Keratinocyte (primary cell): ENCODE measurements at regions not wholly inside any gene's neighbourhood (a gene's known extent, or its start where the extent isn't known, plus 50 kb on each side); places are given as distances from the start of the nearest gene placed in this dataset.

Experiments
- CTCF ChIP-seq, 3 experiments: IDR thresholded peaks in 1 of 3; conservative IDR thresholded peaks in 1 of 3; optimal IDR thresholded peaks in 1 of 3; 2 replicates in 2 of 3; 3 replicates in 1 of 3; pipeline versions ENCODE3 to v1.5.1; 2011; ENCODE audit warnings: low read length in 3 of 3, mild to moderate bottlenecking in 3 of 3, moderate library complexity in 2 of 3, control low read depth in 1 of 3, inconsistent platforms in 1 of 3; ENCODE audit not compliant: insufficient read depth in 2 of 3; ENCODE audit errors: extremely low read depth in 1 of 3
- EZH2 ChIP-seq: IDR thresholded peaks from one replicate; pipeline ENCODE4 v1.6.1; 2012; ENCODE audit warnings: inconsistent platforms, mild to moderate bottlenecking, low read length, moderate library complexity

GRCh38 chr5:111836426-111836825 is 79.4 kb upstream of the NREP start:
- no peak for TF ChIP-seq CTCF (optimal IDR thresholded peaks at IDR 0.05 in 1 of 3, IDR thresholded peaks at IDR 0.05 in 1 of 3, conservative IDR thresholded peaks at IDR 0.05 in 1 of 3; ENCODE audit: extremely low read depth in 1 of 3, insufficient read depth in 2 of 3, low read length in 3 of 3)
- TF ChIP-seq EZH2: no peak
